ENCODE measurements at regions not wholly inside any gene's neighbourhood (a gene's known extent, or its start where the extent isn't known, plus 50 kb on each side); places are given as distances from the start of the nearest gene placed in this dataset.
"Not testable (repeated sequence)": the region's sequence is repeated elsewhere in the genome, so short reads cannot be mapped to it uniquely, and the experiment has no call there.

- peak; percentile 89 for DNase-seq (ENCODE audit: low read depth)
These were observed 149.3 kb downstream of the UTRN start for GRCh38 chr6:144434308-144434990.

GRCh38 chr6:144435602-144436426, 150.7 kb downstream of the UTRN start:
- no peak for DNase-seq (ENCODE audit: low read depth)

DNA sequence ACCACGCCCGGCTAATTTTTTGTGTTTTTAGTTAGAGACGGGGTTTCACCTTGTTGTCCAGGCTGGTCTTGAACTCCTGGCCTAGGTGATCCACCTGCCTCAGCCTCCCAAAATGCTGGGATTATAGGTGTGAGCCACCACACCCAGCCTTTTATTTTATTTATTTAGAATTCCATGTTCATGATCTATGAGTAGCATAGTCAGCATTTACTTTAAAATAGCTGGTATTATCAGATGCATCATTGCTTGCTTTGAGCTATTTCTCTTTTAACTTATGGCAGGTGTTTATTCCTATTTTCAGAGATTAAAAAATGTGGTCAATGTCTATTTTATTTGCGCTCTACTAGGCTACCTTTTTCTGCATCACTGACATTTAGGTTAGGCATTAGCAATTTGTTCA, 152.0 kb downstream of the UTRN start:
- DNase-seq (ENCODE audit: low read depth) = no peak

- DNase-seq (ENCODE audit: low read depth) = no peak
These were observed 153.0 kb downstream of the UTRN start for GRCh38 chr6:144438103-144438502.

GRCh38 chr6:144439016-144439415, 153.9 kb downstream of the UTRN start:
- no peak for DNase-seq (ENCODE audit: low read depth)

DNA sequence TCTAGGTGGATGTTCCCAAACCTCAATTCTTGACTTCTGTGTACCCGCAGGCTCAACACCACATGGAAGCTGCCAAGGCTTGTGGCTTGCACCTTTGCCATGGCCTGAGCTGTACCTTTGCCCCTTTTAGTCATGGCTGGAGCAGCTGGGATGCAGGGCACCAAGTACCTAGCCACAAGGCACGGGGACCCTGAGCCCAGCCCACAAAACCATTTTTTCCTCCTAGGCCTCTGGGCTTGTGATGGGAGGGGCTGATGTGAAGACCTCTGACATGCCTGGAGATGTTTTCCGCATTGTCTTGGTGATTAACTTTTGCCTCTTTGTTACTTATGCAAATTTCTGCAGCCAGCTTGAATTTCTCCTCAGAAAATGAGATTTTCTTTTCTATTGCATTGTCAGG, 156.7 kb downstream of the UTRN start:
- not testable (repeated sequence) for DNase-seq (ENCODE audit: low read depth)

- DNase-seq (ENCODE audit: low read depth) = peak; percentile 12
These were observed 158.0 kb downstream of the UTRN start for GRCh38 chr6:144443157-144443556.

- DNase-seq (ENCODE audit: low read depth) = peak; percentile 33
These were observed 162.3 kb downstream of the UTRN start for GRCh38 chr6:144447472-144447871.

DNA sequence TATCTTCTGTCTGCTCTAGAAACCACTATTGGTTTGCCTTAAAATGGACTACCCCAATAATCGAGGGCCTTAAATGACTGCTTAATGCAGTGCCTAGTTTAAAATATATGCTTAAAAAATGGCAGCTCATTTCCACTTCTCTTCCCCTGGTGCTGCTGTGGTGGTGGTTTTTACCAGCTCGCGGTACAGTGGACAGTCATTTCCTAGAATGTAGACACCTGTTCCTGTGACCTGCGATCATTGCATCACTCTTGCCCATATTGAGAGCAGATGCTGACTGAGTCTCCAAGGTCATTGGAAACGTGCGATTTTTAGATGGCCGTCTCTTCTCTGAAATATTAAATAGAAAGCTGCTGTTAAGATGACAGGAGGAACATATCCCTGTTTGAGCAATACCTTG, 164.1 kb downstream of the UTRN start:
- no peak for DNase-seq (ENCODE audit: low read depth)

- DNase-seq (ENCODE audit: low read depth) = no peak
These were observed 164.9 kb downstream of the UTRN start for GRCh38 chr6:144449911-144450597.

- DNase-seq (ENCODE audit: low read depth) = no peak
These were observed 175.4 kb downstream of the UTRN start for GRCh38 chr6:144460327-144461095.

- no peak for DNase-seq (ENCODE audit: low read depth)
These were observed 176.9 kb downstream of the UTRN start for GRCh38 chr6:144462058-144462457.

DNA sequence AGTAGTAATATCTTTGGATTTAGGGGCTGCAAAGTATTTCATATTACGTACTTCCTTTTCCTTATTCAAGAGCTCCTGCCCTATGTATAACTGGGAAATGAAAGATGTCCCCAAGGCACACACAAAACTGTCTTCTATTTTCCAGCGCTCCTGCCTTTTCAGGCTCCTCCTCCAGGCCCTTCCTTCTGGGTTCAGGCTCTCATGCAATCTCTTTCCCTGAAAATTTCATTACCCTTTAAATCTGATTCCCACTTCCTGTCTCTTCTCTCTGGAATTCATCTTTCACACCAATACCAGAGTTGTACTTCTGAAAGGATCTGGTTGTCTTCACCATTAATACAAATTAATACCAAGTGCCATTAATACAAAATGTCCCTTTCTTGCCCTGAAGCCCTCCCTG, 181.6 kb downstream of the UTRN start:
- DNase-seq (ENCODE audit: low read depth) = no peak

- no peak for DNase-seq (ENCODE audit: low read depth)
These were observed 182.1 kb downstream of the UTRN start for GRCh38 chr6:144467172-144467762.

GRCh38 chr6:144467921-144468320, 182.8 kb downstream of the UTRN start:
- peak; percentile 33 for DNase-seq (ENCODE audit: low read depth)

DNA sequence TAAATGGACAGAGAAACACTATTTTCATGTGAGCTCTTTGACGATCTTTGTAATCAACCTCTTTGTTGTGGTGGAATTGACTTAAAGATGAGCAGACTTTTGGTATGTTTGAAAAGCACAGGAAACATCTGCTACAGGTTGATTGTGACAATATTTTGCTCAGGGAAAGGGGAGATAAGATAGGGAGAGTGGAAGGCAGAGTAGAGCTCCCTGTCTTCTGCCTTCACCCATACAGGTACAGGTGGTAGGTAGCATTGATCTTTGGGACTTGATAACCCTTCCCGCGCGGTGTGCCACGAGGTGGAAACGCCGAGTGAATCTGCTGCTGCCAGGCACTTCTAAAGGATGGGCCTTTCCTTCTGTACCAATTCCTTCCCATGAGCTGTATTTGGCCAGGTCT, 183.6 kb downstream of the UTRN start:
- DNase-seq (ENCODE audit: low read depth) = no peak

DNA sequence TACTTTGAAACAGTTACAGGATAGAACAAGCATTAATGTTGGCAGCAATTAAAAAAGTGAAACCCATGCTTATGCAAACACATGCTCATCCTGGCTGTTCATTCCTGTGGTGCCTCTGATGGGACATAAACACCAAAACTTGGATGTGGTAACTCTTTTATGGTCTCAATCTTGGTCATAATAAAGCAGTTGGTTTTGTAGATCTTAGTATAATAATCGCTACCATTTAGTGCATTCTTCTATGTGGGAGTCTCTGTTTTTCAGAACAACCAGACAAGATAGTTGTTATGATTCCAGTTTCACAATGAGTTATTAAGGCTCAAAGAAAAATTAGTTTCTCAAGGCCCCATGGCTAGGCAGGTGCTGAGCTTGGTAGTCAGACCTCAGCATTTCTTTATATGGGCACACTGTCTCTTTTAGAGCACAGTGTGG, 184.0 kb downstream of the UTRN start:
- DNase-seq (ENCODE audit: low read depth) = no peak

DNA sequence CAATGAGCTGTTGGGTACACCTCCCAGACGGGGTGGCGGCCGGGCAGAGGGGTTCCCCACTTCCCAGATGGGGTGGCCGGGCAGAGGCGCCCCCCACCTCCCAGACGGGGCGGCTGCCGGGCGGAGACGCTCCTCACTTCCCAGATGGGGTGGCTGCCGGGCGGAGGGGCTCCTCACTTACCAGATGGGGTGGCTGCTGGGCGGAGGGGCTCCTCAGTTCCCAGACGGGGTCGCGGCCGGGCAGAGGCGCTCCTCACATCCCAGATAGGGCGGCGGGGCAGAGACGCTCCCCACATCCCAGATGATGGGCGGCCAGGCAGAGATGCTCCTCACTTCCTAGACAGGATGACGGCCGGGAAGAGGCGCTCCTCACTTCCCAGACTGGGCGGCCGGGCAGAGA, 185.1 kb downstream of the UTRN start:
- DNase-seq (ENCODE audit: low read depth) = not testable (repeated sequence)

DNA sequence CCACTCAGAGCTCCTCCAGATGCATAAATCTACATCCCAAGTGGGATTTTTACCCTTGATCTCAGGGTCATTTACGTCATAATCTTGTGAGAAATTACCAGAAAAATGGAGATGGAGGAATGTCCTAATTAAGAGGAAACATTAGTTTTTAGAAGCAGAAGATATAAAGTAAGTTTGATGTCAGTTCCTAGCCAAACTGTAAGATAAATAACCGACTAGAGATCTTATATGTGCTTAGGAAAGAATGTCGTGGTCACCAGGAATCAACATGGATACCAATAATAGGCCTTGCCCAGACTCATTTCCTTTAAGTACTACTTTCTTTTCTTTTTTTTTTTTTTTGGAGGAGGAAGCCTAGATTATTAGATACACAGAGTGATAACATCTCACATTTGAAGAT, 186.9 kb downstream of the UTRN start:
- DNase-seq (ENCODE audit: low read depth) = no peak

- no peak for DNase-seq (ENCODE audit: low read depth)
These were observed 189.2 kb downstream of the UTRN start for GRCh38 chr6:144474290-144474689.

DNA sequence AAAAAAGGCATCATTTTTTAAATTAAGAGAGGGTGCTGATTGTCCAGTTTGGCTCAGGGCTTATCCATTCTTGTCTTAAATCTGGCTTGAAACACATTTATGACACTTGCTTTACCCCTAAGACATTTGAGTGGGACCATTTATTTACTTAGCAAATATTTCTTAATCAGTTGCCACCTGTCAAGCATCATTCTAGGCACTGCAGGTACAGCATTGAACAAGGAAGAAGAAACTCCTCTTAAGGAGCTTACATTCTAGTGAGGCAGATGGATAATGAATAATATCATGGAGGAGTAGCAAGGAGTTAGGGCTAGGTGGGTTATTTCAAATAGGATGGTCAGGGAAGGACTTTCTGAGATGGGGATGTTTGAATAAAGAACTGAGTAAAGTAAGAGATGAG, 189.8 kb downstream of the UTRN start:
- no peak for DNase-seq (ENCODE audit: low read depth)

DNA sequence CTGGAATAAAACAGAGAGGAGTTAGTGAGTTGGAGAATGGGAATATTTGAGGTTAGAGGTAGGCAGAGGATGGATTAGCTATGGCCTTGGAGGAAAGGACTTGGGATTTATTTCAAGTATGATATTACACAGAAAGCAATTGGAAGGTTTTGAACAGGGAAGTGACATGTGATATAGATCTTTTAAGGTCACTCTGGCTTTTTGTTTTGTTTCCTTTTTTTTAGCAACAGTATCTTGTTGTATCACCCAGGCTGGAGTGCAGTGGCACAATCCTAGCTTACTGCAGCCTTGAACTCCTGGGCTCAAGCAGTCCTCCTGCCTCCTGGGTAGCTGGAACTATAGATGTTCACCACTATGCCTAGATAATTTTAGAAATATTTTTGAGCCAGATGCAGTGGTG, 190.3 kb downstream of the UTRN start:
- no peak for DNase-seq (ENCODE audit: low read depth)

Measured in renal cortical epithelial cell (primary cell).